ENCODE measurements at regions not wholly inside any gene's neighbourhood (a gene's known extent, or its start where the extent isn't known, plus 50 kb on each side); places are given as distances from the start of the nearest gene placed in this dataset.
"Not testable (repeated sequence)": the region's sequence is repeated elsewhere in the genome, so short reads cannot be mapped to it uniquely, and the experiment has no call there.

GRCh38 chrX:46198858-46199257 is 346.4 kb downstream of the ZNF674 start:
- ATAC-seq = no peak
- DNase-seq = no peak
- intact Hi-C loops (cut with micrococcal nuclease) = no loop called here

- intact Hi-C loops (cut with micrococcal nuclease); DNase-seq; ATAC-seq: not testable (repeated sequence)
Measured at GRCh38 chrX:46186811-46187106, 358.5 kb downstream of the ZNF674 start.

- no peak for DNase-seq
- intact Hi-C loops (cut with micrococcal nuclease) = no loop called here
- ATAC-seq = no peak
Measured at GRCh38 chrX:46185923-46186810, 359.1 kb downstream of the ZNF674 start.

- intact Hi-C loops (cut with micrococcal nuclease) = no loop called here
- ATAC-seq = no peak
- no peak for DNase-seq
Measured at GRCh38 chrX:46184749-46185148, 360.5 kb downstream of the ZNF674 start.

- intact Hi-C loops (cut with micrococcal nuclease) = no loop called here
- ATAC-seq = no peak
- DNase-seq = no peak
Measured at GRCh38 chrX:46180258-46180687, 364.9 kb downstream of the ZNF674 start.

- ATAC-seq = no peak
- DNase-seq = no peak
- intact Hi-C loops (cut with micrococcal nuclease) = no loop called here
Measured at GRCh38 chrX:46179748-46180147, 365.5 kb downstream of the ZNF674 start.

DNA sequence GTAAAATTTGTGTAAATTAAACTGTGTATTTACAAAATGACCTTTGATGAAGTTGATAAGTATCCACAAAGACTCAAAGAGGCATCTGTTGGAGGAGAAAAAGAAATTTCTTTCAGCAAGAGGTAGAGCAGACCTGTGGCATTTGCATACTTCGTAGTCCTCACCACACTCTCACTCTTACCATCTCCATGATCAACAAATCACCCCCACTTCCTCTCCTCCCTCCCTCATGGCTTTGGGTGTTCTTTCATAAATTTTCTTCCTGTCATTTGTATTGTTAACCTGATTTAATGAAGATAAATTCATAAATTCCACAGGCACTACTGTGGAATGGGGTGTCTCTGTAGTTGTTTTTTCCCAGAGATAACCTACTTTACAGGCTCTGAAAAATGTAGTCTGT is 366.5 kb downstream of the ZNF674 start:
- DNase-seq (no peak), ATAC-seq (no peak)
- intact Hi-C loops (cut with micrococcal nuclease) = no loop called here

DNA sequence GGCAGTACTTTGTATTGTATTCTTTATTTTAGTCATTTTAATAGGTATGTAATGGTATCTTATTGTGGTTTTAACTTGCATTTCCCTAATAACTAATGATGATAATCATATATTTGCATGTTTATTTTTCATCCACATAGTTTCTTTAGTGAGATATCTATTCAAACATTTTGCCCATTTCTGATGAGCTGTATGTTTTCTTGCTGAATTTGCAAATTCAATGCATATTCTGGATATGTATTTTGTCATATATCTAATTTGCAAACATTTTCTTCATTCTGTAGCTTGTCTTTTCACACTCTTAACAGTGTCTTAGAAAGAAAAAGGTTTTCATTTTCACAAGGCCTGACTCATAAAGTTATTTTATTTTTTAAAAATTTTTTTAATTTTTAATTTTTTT is 372.1 kb downstream of the ZNF674 start:
- ATAC-seq (no peak), DNase-seq (no peak)
- intact Hi-C loops (cut with micrococcal nuclease) = no loop called here

- ATAC-seq; intact Hi-C loops (cut with micrococcal nuclease); DNase-seq: not testable (repeated sequence)
Measured at GRCh38 chrX:46171457-46171856, 373.8 kb downstream of the ZNF674 start.

GRCh38 chrX:46169808-46170207 is 375.4 kb downstream of the ZNF674 start:
- no peak for DNase-seq
- ATAC-seq = no peak
- intact Hi-C loops (cut with micrococcal nuclease) = no loop called here

DNA sequence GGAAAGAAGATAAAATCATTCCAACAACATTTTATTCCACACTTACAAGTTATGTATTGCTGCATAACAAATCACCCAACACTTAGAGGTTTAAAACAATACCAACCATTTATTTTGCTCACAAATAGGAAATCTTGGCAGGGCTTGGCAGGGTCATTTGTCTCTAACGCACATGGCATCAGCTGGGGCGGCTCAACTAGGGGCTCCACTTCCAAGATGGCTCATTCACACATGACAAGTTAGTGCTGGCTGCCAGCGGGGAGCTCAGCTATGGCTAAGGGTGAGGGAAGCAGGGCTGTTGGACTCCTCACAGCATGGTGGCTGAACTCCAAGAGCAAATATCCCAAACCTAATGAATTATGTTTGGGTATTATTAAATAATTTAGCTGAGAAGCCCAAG is 377.0 kb downstream of the ZNF674 start:
- ATAC-seq (no peak), DNase-seq (no peak)
- intact Hi-C loops (cut with micrococcal nuclease) = no loop called here

- no peak for ATAC-seq
- intact Hi-C loops (cut with micrococcal nuclease) = no loop called here
- no peak for DNase-seq
Measured at GRCh38 chrX:46165866-46166265, 379.4 kb downstream of the ZNF674 start.

DNA sequence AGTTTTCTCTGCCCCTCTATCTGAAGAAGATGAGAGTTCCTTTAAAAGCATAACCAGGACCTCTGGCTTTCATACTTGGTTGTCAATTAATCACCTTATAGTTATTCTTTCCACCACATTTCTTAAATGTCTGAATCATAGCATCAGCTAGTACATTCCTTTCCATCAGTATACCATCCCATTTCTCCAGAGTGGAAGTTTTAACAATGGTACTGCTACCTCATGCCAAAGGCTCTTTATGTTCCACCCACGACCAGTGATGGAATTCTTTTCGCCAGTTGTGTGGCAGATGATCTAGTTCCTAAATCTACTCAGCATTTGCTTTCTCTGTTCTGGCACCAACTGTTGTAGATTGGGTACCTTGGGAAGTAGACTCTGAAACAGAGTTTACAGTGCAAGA is 379.8 kb downstream of the ZNF674 start:
- intact Hi-C loops (cut with micrococcal nuclease) = no loop called here
- DNase-seq (no peak), ATAC-seq (no peak)

DNA sequence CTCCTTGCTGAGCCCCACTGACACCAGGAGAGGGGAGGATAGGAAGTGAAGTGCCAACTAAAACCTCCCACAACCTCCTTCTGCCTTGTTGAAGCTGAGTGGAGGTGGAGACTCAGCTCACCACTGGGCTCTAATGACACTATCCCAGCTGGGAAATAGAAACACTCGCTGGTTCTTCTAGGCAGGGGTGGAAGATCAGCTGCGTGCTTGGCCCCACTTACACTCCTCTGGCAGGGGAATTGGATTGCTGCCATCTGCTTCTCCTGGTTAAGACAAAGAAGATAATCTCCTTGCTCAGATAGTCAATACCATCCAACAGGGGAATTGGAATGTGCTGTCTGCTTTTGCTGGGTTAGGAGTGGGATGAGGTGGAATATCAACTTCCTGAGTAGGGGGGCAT is 392.5 kb downstream of the ZNF674 start:
- intact Hi-C loops (cut with micrococcal nuclease) = no loop called here
- no peak for ATAC-seq
- DNase-seq = no peak

DNA sequence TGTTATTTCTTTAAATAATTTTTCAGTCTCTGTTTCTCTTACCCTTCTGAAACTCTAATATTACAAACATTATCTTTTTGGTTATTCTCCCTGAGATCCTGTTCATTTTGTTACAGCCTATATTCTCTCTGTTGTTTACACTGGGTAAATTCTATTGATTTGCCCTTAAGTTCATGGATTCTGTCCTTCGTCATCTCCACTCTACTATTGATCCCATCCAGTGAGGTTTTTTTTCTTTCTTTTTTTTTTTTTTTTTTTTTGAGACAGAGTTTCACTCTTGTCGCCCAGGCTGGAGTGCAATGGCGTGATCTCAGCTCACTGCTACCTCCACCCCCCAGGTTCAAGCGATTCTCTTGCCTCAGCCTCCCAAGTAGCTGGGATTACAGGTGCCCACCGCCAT is 393.9 kb downstream of the ZNF674 start:
- DNase-seq; intact Hi-C loops (cut with micrococcal nuclease): not testable (repeated sequence)

DNA sequence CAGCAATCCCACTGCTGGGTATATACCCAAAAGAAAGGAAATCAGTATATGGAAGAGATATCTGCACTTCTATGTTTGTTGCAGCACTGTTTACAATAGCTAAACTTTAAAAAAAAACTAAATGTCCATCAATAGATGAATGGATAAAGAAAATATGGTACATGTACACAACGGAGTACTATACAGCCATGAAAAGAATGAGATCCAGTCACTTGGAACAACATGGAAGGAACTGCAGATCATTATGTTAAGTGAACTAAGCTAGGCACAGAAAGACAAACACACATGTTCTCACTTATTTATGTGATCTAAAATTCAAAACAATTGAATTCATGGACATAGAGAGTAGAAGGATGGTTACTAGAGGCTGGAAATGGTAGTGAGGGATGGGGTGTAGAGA is 400.7 kb downstream of the ZNF674 start:
- DNase-seq (no peak), ATAC-seq (no peak)
- intact Hi-C loops (cut with micrococcal nuclease) = no loop called here

More for the DNA sequence above, 393.9 kb downstream of the ZNF674 start:
- not testable (repeated sequence) for ATAC-seq

GRCh38 chrX:46140272-46140671 is 404.9 kb downstream of the ZNF674 start:
- intact Hi-C loops (cut with micrococcal nuclease) = no loop called here
- DNase-seq (no peak), ATAC-seq (no peak)

DNA sequence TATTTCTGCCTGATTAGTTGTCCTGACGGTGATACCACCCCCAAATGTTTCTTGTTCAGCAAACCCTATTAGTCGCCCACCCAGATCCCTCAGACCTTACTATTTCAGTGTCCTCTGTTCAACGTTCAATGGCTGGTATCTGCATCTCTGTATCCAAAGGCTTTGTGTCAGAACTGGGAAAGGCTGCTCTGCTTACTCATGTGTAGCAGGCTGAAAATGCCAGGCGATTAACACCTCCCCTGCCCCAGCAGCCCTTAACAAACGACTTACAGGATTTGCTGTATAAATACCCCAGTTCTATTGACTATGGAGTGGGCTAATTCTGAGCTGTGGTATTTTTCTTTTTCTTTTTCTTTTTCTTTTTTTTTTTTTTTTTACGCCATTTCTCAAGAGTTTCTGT is 415.0 kb downstream of the ZNF674 start:
- ATAC-seq (no peak), DNase-seq (no peak)
- intact Hi-C loops (cut with micrococcal nuclease) = no loop called here

DNA sequence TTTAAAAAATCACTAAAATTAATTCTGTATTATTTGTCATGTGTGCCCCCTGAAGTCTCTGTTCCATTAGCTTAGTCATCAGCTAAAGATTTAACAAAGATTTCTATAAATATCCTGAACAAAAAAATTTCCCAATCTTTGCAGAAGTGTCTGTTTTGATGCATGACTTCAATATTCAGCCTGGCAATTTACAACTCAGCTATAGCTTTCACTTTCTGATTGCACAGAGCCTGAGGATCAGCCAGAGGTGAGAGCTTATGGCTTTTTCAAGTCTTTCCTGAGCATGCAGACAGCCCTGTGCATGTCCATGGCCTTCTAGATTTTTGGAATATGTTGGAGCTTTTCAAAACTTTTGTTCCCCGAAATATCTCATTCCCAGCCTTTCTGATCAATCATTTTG is 420.1 kb downstream of the ZNF674 start:
- no peak for DNase-seq
- ATAC-seq = no peak
- intact Hi-C loops (cut with micrococcal nuclease) = no loop called here

DNA sequence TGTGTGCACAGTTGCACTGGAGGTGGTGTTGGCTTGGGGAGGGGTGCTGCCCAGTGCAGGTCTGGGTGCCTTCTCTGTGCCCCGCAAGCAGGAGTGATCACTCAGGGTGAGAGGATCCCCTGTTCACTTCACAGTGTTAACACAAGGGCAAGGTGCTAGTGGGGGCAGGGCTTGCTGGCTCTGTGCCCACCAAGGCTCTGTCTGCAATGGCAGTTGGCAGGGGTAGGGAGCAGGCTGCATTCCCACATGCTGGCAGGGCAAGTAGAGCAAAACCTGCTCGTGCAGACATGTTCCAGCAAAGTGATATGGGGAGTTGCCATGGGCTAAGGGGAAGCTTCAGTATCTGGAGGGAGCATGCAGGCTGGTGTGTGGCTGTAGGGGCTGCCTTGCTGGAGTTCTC is 428.0 kb downstream of the ZNF674 start:
- DNase-seq (peak; percentile 16), ATAC-seq (no peak)
- intact Hi-C loops (cut with micrococcal nuclease) = no loop called here

- intact Hi-C loops (cut with micrococcal nuclease); ATAC-seq; DNase-seq: not testable (repeated sequence)
Measured at GRCh38 chrX:46087310-46087709, 457.9 kb downstream of the ZNF674 start.

Measured in left ventricle myocardium superior (tissue), 1 donor.